Suppressor macrophage (primary cell): ENCODE measurements at regions not wholly inside any gene's neighbourhood (a gene's known extent, or its start where the extent isn't known, plus 50 kb on each side); places are given as distances from the start of the nearest gene placed in this dataset.

Source experiments
- DNase-seq, 4 experiments: peaks; one replicate each; pipeline ENCODE4 v3.0.0-alpha.2; 2020 to 2022

DNA sequence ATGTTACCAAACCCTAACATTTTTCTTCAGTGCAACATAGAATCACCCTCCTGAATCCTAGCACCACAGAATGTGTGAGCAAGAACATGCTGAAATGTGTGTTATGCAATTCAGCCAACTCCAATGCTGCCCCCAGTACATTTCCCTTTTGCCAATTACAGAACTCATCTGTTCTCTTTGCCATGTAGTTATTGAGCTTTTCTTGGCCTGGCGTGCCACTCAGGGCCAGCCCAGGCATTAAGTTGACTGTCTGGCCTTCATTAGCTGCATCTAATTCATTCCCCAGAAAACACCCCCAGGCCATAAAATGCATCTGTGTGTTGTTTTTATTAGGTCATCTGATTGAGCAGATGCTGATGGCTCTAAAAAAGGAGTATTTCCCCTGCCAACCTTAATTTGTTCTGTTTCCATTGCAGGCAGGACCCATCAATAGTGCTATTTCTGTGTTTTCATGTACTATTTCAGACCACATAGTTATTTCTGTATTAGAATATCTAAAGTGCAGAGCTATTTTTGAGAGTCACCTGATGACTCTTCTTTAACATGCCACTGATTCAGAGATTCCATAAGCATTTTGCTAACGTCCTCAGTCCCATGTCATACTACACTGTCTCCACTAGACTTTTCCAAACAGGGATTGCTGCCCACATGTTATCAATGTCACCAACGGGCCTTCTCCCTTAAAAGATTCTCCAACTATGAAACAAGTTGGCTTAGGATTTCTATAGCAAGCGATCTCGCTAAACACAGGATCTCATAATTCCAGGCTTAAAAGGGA, 969.7 kb downstream of the CDH11 start:
- no peak for DNase-seq

DNA sequence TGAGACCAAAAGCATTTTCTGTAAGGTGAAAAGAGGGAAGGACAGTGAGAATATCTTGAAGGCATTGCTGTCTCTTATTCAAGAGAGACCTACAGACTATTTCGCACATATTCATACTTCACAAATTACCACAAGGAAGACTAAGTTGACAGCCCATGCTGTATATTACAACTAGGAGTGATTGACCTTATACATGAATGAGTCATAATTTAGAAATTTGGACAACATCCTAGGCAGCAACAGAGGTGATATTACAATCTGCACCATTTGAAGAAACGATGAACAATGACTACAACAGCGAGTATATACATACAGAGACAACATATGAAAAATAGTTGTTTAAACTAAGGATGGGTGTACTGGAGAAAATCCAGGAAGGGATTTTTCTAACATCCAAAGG, 971.7 kb downstream of the CDH11 start:
- DNase-seq: no peak

DNA sequence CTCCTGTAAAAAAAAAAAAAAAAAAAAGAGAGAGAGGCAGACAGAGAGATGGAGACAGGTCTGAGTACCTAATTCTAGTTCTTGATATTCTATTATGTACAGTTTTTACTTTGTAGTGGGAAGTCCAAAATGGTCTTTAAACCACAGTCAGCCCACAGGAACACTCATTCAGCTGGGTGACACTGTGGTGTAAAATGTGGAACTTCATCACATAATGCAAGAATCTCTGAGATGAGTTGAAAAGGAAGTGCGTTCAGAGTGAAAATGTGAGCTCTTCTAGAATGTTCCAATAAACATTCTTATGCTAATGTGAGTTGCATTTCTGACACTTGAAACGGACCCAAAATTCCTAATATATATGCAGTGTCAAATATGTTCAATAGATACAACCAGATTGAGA, 972.1 kb downstream of the CDH11 start:
- DNase-seq: no peak

DNA sequence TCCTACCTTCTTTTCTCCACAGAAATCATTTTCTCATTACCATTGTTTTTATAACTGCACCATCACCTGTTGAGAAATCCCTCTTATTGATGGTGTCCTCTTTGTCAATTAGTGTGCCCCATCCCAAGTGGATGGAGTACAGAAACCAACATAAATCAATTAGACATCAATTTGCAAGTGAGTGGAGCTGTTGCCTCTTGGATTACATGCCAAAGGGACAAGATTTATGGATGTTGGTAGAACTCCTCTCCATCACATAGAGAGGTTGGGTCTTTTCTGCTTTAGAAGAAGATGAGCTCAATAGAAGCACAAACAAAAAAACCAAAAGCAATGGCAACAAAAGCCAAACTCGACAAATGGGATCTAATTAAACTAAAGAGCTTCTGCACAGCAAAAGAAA, 973.5 kb downstream of the CDH11 start:
- DNase-seq: no peak

DNA sequence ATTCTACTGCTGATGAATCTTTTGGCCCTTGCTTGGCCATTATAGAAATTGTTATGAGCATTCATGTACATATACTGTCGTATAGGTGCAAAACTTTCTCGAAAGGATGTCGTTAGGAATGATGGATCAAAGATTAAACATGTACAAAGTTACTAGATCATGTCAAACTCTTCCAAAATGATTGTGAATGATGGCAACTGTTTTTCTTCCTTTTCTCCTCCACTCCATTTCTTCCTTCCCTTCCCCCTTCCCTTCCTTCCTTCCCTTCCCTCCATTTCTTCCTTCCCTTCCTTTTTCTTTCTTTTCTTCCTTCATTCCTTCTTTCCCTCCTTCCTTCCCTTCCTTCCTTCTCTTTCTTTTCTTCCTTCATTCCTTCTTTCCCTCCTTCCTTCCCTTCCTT, 973.9 kb downstream of the CDH11 start:
- no peak for DNase-seq

DNA sequence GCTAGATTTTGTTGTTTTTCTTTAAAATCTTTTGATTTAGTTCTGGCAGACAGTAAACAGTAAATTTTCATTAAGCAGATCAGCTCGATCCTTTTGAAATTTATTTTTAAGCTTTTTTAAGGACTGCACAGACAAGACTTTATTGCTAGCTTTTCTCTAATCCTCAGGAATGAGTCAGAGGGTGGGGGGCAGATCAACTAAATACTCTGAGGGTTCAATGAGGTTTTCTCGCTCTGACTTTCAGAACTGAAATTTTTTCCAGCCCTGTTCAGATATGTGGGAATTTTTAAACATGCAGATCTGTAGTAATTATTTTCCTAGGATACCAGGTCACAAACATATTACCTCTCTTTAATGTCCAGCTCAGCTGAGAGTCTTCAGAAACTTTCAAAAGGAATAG, 977.2 kb downstream of the CDH11 start:
- no peak for DNase-seq

DNA sequence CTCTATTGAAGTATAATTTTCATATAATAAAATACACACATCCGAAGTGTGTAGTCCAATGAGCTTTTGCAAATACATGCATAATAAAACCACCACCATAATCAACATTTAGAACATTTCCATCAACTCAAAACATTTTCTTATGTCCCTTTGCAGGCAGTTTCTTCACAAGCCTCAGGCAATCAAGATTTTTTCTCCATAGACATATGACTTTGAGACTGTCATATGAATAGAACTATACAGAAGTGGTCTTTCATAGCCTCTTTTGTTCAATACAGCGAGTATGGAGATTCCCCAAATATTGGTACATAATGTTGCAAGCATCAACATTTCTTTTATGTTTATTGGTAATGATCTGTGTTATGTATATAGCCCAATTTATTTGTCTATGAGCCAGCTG, 983.2 kb downstream of the CDH11 start:
- no peak for DNase-seq

DNA sequence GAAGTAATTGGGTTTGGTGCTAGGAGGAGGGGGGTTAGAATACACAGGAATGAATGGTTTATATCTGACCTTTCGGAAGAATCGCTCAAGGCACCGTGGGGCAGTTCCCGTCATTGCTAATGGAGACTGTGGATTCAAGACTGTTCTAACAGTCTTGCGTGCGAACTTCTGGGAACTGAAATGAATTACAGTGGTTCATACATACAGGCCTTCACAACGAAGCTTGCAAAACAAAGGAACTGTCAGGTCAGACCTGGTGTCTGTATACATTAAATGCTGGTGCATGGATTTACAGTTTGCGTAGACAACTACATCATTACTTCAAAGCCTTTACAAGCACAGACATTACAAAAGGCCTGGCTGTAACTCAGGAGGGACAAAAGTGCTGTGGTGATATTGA, 983.9 kb downstream of the CDH11 start:
- no peak for DNase-seq

DNA sequence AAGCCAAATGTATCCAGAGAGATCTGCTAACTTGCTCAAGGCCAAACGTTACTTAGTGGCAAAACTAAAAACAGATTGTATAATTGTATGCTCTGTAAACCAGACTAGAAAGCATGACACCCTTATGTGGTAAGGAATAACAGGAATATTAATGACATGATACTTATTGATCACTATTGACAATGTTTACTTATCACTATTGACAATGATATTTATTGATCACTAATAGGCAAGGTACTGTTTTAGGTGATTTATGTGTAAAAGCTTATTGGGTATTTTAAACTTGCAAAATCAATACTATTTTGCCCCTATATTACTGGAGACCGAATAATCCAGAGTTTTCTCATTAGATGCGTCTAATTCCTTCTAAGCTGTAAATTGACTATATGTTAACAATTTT, 985.1 kb downstream of the CDH11 start:
- DNase-seq: no peak

DNA sequence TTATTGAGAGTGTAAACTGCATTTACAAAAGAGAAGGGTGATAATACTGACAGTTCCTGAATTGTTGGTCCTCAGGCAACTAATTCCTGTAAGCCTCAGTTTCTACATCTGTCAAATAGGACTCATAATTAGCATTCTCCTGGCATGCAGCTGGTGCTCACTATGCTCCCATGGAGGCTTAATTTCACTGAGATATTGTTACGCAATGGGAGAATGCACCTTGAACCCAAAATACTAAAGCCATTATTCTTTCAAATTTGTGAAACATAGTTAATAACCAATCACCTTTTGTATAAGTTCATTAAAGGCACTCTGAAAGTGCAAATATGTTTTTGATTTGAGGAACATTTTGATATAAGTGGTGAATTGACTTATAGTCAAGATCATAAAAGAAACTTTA, 985.5 kb downstream of the CDH11 start:
- DNase-seq: no peak

DNA sequence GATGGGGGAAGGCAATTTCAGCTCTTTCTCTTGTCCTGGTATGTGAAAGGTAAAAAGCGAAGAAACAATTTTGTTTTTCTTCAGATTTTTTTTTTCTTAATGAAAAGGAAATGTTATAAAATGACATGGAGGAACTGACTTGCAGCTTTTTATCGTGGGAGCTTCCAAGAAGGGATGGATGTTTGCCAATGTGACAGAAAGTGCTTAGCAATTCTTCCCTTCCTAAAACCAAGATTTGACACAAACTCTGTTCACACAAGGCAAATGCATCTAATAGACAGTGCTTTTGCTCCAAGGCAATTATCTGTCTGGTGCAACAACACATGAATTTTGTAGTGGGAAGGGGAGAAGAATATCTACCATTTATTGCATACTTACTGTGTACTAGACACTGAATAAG, 988.5 kb downstream of the CDH11 start:
- no peak for DNase-seq

DNA sequence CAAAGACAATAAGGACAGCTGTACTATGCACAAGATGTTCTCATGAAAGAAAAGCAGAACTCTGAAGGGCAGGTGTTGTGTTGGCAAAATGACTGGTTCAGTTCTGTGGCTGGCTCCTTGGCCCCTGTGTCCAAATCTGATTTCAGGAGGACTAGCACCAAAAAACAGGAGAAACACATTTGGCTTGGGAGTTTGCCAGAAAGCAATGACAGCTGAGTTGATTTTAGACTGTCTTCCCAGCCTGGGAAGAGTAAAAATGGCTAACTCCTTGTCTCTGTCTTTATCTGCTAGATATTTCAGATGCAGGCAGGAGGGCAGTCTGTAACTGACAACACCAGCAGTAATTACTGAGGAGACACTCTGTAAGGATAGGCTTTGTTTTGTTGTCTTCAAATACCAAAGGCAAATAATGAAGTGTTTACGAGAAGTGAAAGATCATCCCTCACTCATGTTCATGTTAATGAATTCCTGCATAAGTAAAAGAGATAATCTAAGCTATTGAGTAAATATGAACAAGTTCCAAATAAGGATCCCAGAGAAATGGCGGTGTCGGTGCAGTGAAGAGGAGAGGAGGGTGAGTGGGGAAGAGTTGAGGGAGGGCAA, 989.0 kb downstream of the CDH11 start:
- no peak for DNase-seq

DNA sequence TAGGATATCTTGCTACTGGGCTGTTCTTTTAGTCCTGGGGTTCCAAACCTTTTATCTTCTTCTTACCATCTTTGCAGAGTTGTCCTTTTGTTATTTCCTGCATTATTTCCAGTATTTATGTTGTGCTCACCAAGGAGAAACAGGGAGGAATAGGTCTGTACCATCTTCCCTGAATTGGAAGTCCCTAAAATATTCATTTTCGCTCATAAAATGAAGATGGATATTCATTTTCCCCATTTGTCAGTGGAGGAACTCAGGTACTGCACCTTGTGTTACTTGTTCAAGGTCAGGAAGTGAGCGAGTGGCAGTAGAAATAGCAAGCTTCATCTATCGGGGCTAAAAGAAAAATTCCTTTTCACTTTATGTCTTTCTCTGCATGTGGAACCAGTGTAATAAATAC, 989.7 kb downstream of the CDH11 start:
- no peak for DNase-seq

DNA sequence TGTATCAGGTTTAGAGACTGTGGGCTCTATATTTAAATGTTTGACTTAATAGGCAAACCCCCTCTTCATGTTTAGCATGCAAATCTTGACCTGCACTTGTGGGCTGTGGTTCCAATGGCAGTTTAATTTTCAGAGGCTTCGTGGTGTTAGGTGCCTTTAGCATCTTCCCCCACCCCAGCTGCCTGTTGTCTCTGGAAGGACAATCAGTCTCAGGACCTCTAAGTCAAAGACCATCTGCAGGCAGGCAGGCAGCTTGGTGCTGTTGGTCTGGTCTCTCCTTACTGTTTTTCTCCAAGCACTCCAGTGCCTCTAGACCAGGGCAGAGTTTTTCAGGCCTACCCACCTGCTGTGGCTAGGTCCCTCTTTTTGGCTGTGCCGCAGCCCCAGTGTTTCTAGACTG, 990.4 kb downstream of the CDH11 start:
- no peak for DNase-seq

DNA sequence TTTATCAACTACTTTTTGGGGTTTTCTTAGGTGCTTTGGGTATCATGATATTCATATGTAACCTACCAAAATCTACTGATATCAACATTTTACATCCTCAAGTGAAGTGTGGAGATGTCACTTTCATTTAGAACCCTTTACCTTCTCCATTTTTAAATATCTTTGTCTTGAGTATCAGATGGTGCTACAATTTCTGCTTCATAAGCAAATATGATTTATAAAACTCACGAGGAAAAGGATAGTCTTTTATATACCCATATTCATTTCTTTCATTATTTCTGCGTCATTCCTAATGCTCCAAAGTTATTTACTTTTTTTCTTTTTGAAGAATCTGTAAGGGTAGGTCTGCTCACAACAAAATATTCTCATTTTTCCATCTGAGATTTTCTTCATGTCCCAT, 991.7 kb downstream of the CDH11 start:
- DNase-seq: no peak

DNA sequence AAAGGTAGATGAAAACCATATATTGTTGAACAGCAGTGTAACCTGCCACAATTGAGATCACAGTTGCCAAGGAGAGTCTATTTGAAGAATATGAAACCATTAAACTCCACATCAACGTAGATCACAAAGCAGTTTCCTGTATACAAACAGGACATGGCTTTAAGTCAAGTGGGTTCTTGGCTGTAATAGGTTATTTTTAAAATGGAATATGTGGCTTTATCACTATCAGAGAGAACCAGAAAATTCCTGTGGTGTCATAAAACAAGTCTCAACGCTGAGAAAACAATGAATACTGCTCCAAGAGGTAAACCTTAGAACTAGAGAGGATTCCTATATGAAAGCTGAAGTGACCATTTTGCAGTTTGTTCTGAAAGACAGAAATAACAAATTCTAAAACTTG, 999.7 kb downstream of the CDH11 start:
- DNase-seq: no peak

DNA sequence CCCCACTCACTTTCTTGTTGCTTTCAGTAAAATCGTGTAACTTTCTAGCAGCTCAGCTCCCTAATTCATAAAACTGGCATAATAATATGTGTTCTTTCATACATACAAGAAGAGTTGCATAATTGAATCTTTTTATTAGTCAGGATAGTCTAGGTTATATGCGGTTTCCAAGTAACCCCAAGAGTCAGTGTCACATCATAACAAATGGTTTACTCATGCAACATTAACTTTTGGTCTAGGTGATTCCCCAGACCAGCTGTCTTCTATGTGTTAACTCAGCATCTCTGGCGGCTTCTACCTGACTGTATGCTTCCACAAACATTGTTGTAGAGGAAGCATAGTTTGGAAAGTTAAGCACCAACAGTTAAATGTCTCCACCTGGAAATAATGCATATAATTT, 1000.4 kb downstream of the CDH11 start:
- no peak for DNase-seq

DNA sequence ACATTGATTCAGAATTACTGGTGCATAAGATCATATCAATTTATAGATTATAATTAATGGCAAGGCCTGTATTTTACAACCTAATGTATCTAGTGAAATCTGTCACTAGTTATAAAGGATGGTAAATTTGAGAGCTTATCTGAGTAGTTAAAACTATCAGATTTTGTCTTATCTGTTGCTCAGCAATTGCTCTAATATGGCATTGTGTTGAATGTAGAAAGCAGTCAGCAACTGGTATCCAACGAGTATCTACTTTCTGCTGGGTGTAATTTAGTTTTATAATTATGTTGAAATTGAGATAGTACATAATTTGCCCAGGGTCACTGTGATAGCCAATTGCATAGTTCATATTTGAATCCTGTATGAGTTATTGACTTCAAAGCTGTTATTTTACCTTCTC, 1005.7 kb downstream of the CDH11 start:
- no peak for DNase-seq

DNA sequence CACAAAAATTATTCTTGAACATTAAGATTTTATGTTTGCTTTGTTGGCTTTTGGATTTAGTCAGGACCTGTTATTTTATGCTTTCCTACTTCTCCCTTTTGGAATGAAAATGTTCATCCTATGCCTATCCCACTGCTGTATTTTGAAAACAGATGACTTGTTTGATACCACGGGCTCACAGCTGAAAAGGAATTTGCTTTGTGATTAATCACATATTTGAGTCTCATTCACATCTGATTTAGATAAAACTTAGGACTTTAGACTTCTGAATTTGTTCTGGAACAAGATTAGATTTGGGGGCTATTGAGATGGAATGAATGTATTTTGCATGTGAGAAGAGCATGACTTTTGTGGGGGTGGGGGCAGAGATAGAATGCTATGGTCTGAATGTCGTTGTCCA, 1012.6 kb downstream of the CDH11 start:
- DNase-seq: no peak

DNA sequence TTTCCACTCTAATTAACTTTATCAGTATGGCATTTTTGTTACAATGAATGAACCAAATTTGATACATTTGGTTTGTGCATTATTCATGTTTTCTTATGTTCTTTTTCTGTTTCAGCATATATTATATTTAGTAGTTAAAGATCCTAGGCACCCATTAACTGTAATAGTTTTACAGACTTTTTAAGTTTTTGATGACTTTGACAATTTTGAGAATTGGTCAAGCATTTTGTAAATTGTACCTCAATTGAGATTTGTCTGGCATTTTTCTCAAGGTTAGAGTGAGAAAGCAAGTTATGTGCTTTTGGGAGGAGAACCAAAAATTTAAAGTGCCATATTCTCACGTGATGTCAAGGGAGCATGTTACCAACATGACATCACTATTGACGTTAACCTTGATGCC, 1019.2 kb downstream of the CDH11 start:
- no peak for DNase-seq

DNA sequence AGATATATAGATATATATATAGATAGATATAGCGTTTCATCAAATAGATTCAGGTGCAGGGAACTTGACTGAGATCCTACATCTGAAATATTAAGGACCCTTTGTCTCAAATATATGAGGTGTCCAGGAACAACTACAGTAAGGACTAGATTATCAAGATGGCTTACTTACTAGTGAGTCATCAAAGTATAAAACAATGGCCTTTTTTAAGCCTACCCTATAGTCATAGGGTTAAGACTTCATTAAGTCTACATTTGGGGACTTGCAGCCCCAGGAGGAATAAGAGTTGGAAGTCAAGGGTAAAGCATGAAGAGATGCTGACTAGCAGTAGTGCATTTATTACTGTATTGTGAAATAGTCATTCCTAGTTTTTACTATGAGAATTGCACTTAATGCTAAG, 1023.4 kb downstream of the CDH11 start:
- DNase-seq: no peak

DNA sequence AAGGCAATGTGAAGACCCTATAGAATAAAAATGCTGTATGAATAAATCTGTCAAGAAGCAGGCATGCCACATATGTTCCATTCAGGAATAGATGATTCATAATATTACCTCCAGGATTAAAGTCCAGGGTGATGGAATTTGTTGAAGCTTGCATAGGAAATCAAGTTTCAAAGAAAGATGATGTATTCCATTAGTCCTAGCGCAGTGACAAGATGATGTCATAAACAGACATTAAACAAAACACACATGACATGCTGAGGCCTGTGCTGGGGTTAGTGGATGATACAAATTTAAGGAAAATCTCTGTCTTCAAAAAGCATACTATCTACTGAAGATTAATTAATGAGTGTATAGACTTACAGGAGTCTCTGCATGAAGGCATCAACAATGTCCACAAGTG, 1025.2 kb downstream of the CDH11 start:
- DNase-seq: no peak

DNA sequence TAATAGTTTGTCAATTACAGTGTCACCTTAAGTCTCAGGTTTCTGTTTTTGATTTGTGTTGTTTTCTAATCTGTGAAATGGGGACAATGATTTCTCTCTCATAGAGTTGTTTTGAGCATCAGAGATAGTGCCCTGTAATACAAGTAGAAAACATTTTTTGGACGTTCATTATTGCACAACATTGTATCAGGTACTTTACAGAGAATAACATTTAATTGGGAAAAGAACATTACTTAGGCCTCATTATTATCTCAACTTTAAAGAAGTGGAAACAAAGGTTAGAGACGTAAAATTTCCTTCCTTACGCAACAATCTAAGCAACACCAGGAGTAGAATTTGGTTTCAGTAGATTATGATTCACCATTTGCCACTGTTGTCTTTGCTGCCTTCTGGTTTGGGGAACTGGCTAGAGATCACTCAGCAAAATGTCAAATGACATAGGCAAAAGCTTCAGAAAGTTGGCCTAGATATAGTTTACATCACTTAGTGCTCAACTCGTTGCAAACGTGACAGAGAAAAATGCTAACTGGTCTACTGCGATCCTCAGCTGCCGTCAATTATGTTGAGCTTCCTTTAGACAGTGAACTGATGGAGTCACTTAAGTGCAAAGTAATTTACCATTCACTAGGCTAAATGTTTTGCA, 1026.8 kb downstream of the CDH11 start:
- DNase-seq: no peak

DNA sequence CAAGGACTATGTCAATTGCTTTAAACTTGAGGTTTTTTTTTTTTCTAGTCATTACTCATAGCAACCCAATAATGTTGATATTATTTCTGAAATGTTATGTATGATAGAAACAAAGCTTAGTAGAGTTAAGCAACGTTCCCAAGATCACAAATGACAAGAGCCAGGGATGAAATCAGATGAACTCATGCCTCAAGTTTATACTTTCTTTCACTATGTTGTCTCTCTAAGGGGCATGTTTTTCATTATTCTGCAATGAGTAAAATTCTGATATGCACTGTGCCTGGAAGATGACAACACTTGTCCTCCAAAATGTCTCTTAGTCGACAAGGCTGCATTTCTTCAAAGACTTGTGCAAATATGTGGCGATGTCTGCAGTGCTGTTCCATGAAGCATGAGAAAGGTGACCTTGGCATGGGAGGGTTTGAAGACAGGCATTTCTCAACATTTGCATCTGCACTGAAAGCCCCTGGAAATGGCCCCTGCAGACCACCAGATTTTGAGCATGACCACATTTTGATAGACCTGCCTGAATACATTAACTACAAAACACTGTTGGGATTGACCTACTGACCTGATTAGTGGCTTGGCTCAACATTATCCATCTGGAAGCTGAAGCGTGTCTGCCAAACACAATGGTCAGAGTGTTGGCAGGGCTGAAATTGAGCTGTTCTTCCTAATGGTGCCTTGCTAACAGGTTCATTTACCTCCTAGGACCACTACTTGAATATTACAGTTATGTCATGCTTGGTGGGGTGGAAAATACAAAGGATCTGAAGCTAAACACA, 1027.5 kb downstream of the CDH11 start:
- DNase-seq: no peak
